GM18498 (cell line): ENCODE measurements at regions not wholly inside any gene's neighbourhood (a gene's known extent, or its start where the extent isn't known, plus 50 kb on each side); places are given as distances from the start of the nearest gene placed in this dataset.

Source experiments
- ATAC-seq: cut with Tn5 transposase; IDR thresholded peaks from one replicate; pipeline ENCODE4 v1.9.1; 2021; ENCODE audit warnings: mild to moderate bottlenecking, moderate library complexity; ENCODE audit not compliant: unreplicated experiment

DNA sequence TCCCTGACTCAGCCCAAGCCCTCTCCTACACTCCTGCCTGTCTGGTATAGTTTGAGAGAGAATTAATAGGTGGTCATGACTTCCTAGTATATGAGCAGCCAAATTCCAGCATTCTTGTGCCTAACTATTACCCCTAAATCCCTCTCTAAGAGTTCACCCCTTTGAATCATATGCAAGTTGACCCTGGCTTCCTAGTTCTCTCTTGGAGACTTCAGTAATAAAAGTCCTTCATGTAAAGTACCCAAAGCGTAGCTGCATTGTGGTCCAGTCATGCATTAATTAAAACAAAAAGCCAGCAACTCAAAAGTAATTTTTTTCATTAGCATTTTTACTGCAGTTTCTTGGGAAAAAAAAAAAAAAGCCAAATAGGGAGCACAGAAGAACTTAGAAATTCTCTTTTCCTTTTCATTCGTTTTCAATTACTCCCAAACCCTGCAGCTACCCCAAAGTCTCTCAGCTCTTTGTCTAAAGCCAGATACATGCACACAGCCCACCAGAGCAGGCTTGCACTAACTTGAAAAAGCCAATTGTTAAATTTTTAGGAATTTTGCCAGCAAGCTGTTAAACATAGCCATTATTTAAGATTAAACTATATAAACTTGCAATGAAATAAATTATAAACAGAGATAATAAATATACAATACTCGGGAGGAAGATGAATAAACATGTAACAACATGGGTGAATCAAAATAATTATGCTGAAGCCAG, 50.1 kb upstream of the STT3B start:
- ATAC-seq = no peak
